ENCODE measurements at regions not wholly inside any gene's neighbourhood (a gene's known extent, or its start where the extent isn't known, plus 50 kb on each side); places are given as distances from the start of the nearest gene placed in this dataset.

GRCh38 chr5:54761213-54761701 is 224.1 kb downstream of the ESM1 start:
- 75 to 80% methylated on average over 2 of the region's 2 CpGs for WGBS, 2 donors
- Histone ChIP-seq H3K4me1 (peaks cover 0 to 34% (median 10%) of the 10 kb centered on the region in 4 donors), H3K36me3 (no peaks in the 10 kb centered on the region), H3K9me3 (no peaks in the 10 kb centered on the region), H3K27ac (peak overlapping the region in 1 of 4 donors; percentile 36), H3K4me3 (no peak overlapping the region), H3K27me3 (no peaks in the 10 kb centered on the region)
- DNase-seq = peak; percentile 79
- intact Hi-C loops (cut with DNase I) = no loop called here
- peak in 3 of 4 donors; percentile 41 to 60 (median 51) for TF ChIP-seq POLR2AphosphoS5 (IDR thresholded peaks at IDR 0.05)
- TF ChIP-seq POLR2A (IDR thresholded peaks at IDR 0.05) = no peak

GRCh38 chr5:54760182-54760935 is 225.0 kb downstream of the ESM1 start:
- Histone ChIP-seq H3K27me3 (no peaks in the 10 kb centered on the region), H3K4me1 (peaks cover 0 to 28% (median 7%) of the 10 kb centered on the region in 4 donors), H3K27ac (peak overlapping the region in 2 of 4 donors; percentile 3 to 15), H3K4me3 (no peak overlapping the region), H3K9me3 (no peaks in the 10 kb centered on the region), H3K36me3 (no peaks in the 10 kb centered on the region)
- intact Hi-C loops (cut with DNase I) = no loop called here
- TF ChIP-seq EP300 (IDR thresholded peaks at IDR 0.05) = no peak
- no peak for TF ChIP-seq CTCF (IDR thresholded peaks at IDR 0.05)
- DNase-seq = no peak
- 84 to 88% methylated on average over 6 of the region's 6 CpGs for WGBS, 2 donors

DNA sequence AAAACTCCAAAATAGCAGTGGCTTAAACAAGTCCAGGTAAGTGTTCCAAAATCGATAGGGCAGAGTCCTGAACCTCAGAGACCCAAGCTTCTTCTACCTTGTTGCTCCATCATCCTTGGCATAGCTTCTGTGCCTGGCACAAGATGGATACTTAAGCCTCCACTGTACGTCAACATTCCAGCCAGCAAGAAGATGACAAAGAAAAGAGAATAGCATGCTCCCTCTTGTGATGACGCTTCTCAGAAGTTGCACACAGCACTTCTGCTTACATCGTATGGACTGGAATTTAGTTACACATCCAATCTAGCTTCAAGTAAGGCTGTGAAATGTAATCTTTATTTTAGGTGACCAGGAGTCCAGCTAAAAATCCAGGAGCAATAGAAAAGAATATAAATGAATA is 227.4 kb downstream of the ESM1 start:
- Histone ChIP-seq H3K27ac (peak overlapping the region in 1 of 4 donors; percentile 64), H3K4me3 (no peak overlapping the region), H3K4me1 (peaks cover 0 to 14% (median 5%) of the 10 kb centered on the region in 4 donors), H3K27me3 (no peaks in the 10 kb centered on the region), H3K9me3 (no peaks in the 10 kb centered on the region), H3K36me3 (no peaks in the 10 kb centered on the region)
- peak in 2 of 4 donors; percentile 72 to 88 for TF ChIP-seq EP300 (IDR thresholded peaks at IDR 0.05)
- no peak for TF ChIP-seq CTCF (IDR thresholded peaks at IDR 0.05)
- TF ChIP-seq POLR2AphosphoS5 (IDR thresholded peaks at IDR 0.05) = peak in 3 of 4 donors; percentile 42 to 74 (median 70)
- intact Hi-C loops (cut with DNase I) = no loop called here
- DNase-seq = no peak
- 56 to 82% methylated on average over 4 of the region's 4 CpGs for WGBS, 2 donors

DNA sequence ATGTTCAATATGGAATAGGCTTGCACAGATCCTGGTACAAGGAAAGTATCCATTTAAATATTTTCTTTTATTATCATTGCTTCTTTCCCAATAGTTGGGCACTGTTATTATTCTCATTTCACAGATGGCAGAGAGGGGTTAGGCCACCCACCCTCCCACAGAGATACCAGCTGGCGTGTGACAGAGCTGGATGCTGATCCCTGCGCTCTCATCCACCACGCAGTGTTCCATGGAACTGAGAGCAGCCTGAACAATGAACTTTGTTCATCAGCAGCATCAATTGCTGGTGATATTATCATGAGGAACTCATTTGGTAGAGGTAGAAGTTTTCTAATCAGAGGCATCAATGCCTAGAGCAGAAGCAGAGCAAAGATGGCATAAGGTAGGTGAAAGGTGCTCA is 227.9 kb downstream of the ESM1 start:
- H3K27ac ChIP-seq = peak overlapping the region in 1 of 4 donors; percentile 64
- intact Hi-C loops (cut with DNase I) = no loop called here
- TF ChIP-seq CTCF (IDR thresholded peaks at IDR 0.05) = no peak
- TF ChIP-seq POLR2A (IDR thresholded peaks at IDR 0.05) = no peak
- TF ChIP-seq EP300 (IDR thresholded peaks at IDR 0.05) = no peak
- no peak for TF ChIP-seq POLR2AphosphoS5 (IDR thresholded peaks at IDR 0.05)

DNA sequence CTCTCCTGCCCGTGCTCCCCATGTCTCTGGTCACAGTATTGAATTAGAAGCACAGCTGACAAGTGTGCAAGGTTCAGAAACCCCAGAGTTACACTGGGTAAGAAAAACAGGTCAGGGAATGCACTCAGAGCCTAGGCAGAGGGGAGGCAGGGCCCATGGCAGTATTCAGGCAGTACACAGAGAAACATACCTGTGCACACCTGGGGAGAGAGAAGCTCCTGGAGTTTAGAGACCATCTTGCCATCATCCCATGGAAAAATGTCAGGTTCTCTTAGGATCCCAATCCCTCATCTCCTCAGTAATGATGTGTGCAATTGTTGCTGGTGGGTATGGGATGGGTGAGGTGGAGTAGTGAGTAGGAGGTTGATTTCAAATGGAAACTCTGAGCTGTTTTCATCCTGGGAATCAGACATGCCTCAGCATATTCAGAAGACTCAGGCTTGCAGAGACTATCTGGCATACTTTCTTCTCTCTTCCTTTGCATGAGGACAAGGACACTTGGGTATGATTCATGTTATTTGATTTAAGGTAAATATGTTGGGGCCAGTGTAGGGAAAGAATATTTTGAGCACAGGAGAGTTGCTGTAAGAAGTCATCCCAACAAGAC is 228.5 kb downstream of the ESM1 start:
- no peaks in the 10 kb centered on the region for H3K27me3 ChIP-seq
- intact Hi-C loops (cut with DNase I) = no loop called here
- H3K4me1 ChIP-seq = peaks cover 0 to 14% (median 5%) of the 10 kb centered on the region in 4 donors
- no peaks in the 10 kb centered on the region for H3K36me3 ChIP-seq
- WGBS, 2 donors = 86 to 93% methylated on average over 1 of the region's 1 CpG
- H3K4me3 ChIP-seq = no peak overlapping the region
- DNase-seq = no peak
- TF ChIP-seq POLR2A (IDR thresholded peaks at IDR 0.05) (no peak), CTCF (IDR thresholded peaks at IDR 0.05) (no peak), EP300 (IDR thresholded peaks at IDR 0.05) (no peak), POLR2AphosphoS5 (IDR thresholded peaks at IDR 0.05) (no peak)
- H3K27ac ChIP-seq = peak overlapping the region in 1 of 4 donors; percentile 64
- H3K9me3 ChIP-seq = no peaks in the 10 kb centered on the region

More for the DNA sequence above, 227.9 kb downstream of the ESM1 start:
- Histone ChIP-seq H3K4me1 (peaks cover 0 to 14% (median 5%) of the 10 kb centered on the region in 4 donors), H3K27me3 (no peaks in the 10 kb centered on the region), H3K4me3 (no peak overlapping the region), H3K9me3 (no peaks in the 10 kb centered on the region), H3K36me3 (no peaks in the 10 kb centered on the region)
- WGBS, 2 donors = 94 to 97% methylated on average over 3 of the region's 3 CpGs
- no peak for DNase-seq
